SU-DHL-6 (cell line): ENCODE measurements at regions not wholly inside any gene's neighbourhood (a gene's known extent, or its start where the extent isn't known, plus 50 kb on each side); places are given as distances from the start of the nearest gene placed in this dataset.

Experiments
- H2AFZ ChIP-seq: fragments of 200-600 bp; sonication (generic); 2 replicates; pipeline ENCODE4 v1.6.1; 2014; ENCODE audit warnings: low read depth, mild to moderate bottlenecking, moderate library complexity, mixed read lengths, antibody characterized with exemption, low read length; ENCODE audit not compliant: severe bottlenecking
- H3F3A ChIP-seq: fragments of 200-600 bp; shearing (Covaris generic); 2 replicates; pipeline ENCODE4 v1.6.0; 2016; ENCODE audit warnings: antibody characterized with exemption, mild to moderate bottlenecking; ENCODE audit not compliant: insufficient read depth
- H3K27ac ChIP-seq: fragments of 200-600 bp; sonication (generic); 2 replicates; pipeline ENCODE4 v1.5.1; 2016; ENCODE audit warnings: low read depth, mild to moderate bottlenecking, low read length, moderate library complexity, mixed read lengths
- H3K27me3 ChIP-seq: fragments of 200-600 bp; sonication (generic), shearing (Covaris generic); 2 replicates; pipeline ENCODE4 v1.6.0; 2014; ENCODE audit warnings: mild to moderate bottlenecking, low read length
- H3K36me3 ChIP-seq: fragments of 200-600 bp; sonication (generic); 2 replicates; pipeline ENCODE4 v1.6.1; 2014; ENCODE audit warnings: mild to moderate bottlenecking, low read length, mixed read lengths
- H3K4me2 ChIP-seq: fragments of 300-600, 200-600 bp; shearing (Covaris generic), sonication (generic); 2 replicates; pipeline ENCODE4 v1.6.0; 2014; ENCODE audit warnings: low read length, low read depth, mild to moderate bottlenecking; ENCODE audit not compliant: poor library complexity, severe bottlenecking
- H3K4me3 ChIP-seq: fragments of 200-600 bp; sonication (generic); 2 replicates; pipeline ENCODE4 v1.5.1; 2014; ENCODE audit warnings: antibody characterized with exemption, low read length, mild to moderate bottlenecking, mixed read lengths; ENCODE audit not compliant: insufficient read depth, poor library complexity, severe bottlenecking
- H3K79me2 ChIP-seq: fragments of 200-600 bp; sonication (generic); 2 replicates; pipeline ENCODE4 v1.6.1; 2014; ENCODE audit warnings: mild to moderate bottlenecking, low read length, moderate library complexity; ENCODE audit not compliant: insufficient read depth
- H3K9ac ChIP-seq: fragments of 200-600 bp; sonication (generic); 2 replicates; pipeline ENCODE4 v1.7.0; 2014; ENCODE audit warnings: mild to moderate bottlenecking, low read length
- H3K9me2 ChIP-seq: fragments of 200-600 bp; sonication (generic); replicated peaks from 2 replicates; pipeline ENCODE4 v1.6.1; 2014; ENCODE audit warnings: low read length; ENCODE audit not compliant: insufficient read depth
- H3K9me3 ChIP-seq: fragments of 200-600 bp; sonication (generic); 2 replicates; pipeline ENCODE4 v1.6.1; 2014; ENCODE audit warnings: low read length, mixed read lengths; ENCODE audit not compliant: insufficient read depth
- H4K20me1 ChIP-seq: fragments of 200-600 bp; sonication (generic); 2 replicates; pipeline ENCODE4 v1.6.1; 2014; ENCODE audit warnings: low read depth, mild to moderate bottlenecking, antibody characterized with exemption, low read length, moderate library complexity, mixed read lengths
- CTCF ChIP-seq: fragments of 200-600 bp; sonication (generic); IDR thresholded peaks from one replicate; pipeline ENCODE4 v1.5.1; 2017; ENCODE audit warnings: antibody characterized with exemption, mild to moderate bottlenecking, low read length, moderate library complexity; ENCODE audit not compliant: insufficient read depth, poor library complexity, severe bottlenecking
- EZH2phosphoT487 ChIP-seq: fragments of 200-600 bp; sonication (generic), shearing (Covaris generic); conservative IDR thresholded peaks from 2 replicates; pipeline ENCODE4 v1.6.1; 2018; ENCODE audit warnings: mild to moderate bottlenecking, antibody characterized with exemption, low read length, moderate library complexity, mixed read lengths

GRCh38 chr2:48259811-48260210 is 54.7 kb upstream of the FOXN2 start:
- Histone ChIP-seq H3K4me2 (no peak overlapping the region), H3K27ac (no peak overlapping the region), H3K27me3 (no peaks in the 10 kb centered on the region), H3F3A (no peaks in the 10 kb centered on the region), H2AFZ (no peak overlapping the region), H3K9me3 (no peaks in the 10 kb centered on the region), H3K79me2 (no peaks in the 10 kb centered on the region), H4K20me1 (no peaks in the 10 kb centered on the region), H3K36me3 (no peaks in the 10 kb centered on the region), H3K9me2 (no peaks in the 10 kb centered on the region), H3K4me3 (no peak overlapping the region), H3K9ac (no peak overlapping the region)
- no peak for TF ChIP-seq CTCF
- no peak for TF ChIP-seq EZH2phosphoT487

GRCh38 chr2:48264627-48265026 is 49.9 kb upstream of the FOXN2 start:
- Histone ChIP-seq H3F3A (no peaks in the 10 kb centered on the region), H3K9ac (no peak overlapping the region), H4K20me1 (no peaks in the 10 kb centered on the region), H3K9me3 (no peaks in the 10 kb centered on the region), H3K27me3 (no peaks in the 10 kb centered on the region), H3K79me2 (no peaks in the 10 kb centered on the region), H3K4me2 (no peak overlapping the region), H3K27ac (no peak overlapping the region), H3K36me3 (no peaks in the 10 kb centered on the region), H3K9me2 (no peaks in the 10 kb centered on the region), H2AFZ (no peak overlapping the region), H3K4me3 (no peak overlapping the region)
- TF ChIP-seq CTCF (no peak), EZH2phosphoT487 (no peak)
